HG03139 (cell line): ENCODE measurements at regions not wholly inside any gene's neighbourhood (a gene's known extent, or its start where the extent isn't known, plus 50 kb on each side); places are given as distances from the start of the nearest gene placed in this dataset.

ENCODE experiments used
- ATAC-seq: cut with Tn5 transposase; IDR thresholded peaks from one replicate; pipeline ENCODE4 v1.9.1; 2021; ENCODE audit not compliant: unreplicated experiment

- ATAC-seq: no peak
Observed at GRCh38 chr9:107431461-107431860, 58.1 kb downstream of the KLF4 start.

- no peak for ATAC-seq
Observed at GRCh38 chr9:107430071-107430470, 59.5 kb downstream of the KLF4 start.

- no peak for ATAC-seq
Observed at GRCh38 chr9:107426126-107426525, 63.4 kb downstream of the KLF4 start.

GRCh38 chr9:107425101-107426025 lies 64.2 kb downstream of the KLF4 start:
- ATAC-seq: peak; percentile 84

DNA sequence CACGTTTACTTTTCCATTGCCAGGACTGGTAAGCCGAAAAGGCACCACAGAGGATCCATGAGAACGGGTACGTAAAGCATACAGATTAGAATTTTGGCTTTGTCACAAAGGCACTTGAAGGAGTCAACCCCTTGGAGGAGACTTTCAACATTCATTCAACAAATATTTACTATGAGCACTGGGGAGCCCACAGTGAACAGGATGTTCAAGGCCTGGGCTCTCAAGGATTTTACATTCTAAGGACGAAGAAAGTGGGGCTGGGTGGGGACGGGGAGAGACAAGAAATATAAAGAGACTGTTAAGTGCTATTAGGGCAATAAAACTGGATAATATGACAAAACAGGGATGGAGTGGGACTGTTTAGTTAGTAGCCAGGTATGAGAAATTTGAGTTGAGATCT lies 66.0 kb downstream of the KLF4 start:
- ATAC-seq: no peak

DNA sequence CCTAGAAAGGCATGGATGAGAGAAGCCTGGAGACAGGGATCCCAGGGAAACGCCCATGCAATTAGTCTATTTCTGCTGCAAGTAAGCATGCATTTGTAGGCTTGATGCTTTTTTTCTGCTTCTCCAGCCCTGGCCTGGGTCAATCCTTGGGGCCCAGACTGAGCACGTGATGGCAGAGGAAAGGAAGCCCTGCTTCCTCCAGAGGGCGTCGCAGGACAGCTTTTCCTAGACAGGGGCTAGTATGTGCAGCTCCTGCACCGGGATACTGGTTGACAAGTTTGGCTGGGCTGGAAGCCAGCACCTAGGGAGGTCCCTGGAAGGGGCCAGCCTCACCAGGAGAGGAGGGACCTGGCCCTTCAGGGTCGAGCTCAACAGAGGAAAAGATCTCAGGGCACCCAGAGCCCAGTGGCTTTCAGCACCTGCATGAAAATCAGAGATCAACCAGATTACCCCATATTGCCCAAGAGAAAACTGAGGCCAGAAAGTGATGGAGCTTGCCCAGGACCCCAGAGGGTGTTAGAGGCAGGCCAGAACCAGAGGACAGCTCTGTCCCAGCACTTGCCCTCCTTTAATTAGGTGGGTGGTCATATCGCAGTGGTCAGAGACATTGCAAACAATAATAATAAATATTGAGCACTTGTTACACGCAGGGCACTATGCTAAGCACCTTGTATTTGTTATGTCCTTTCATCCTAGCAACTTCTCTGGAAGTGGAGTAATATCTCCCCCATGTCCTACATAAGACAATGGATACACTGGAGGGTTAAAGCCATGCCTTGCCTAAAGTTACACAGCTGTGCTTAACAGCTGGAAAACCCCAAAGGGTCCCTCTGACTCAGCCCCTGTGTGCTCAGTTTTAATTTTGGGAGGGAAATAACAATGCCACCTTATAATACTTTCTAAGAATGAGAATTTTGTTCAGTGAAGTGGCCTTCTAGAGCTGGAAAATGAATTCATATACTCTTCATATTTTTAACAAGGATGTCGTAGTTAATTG lies 67.1 kb downstream of the KLF4 start:
- peak; percentile 64 for ATAC-seq

GRCh38 chr9:107410420-107410819 lies 79.1 kb downstream of the KLF4 start:
- ATAC-seq: no peak

DNA sequence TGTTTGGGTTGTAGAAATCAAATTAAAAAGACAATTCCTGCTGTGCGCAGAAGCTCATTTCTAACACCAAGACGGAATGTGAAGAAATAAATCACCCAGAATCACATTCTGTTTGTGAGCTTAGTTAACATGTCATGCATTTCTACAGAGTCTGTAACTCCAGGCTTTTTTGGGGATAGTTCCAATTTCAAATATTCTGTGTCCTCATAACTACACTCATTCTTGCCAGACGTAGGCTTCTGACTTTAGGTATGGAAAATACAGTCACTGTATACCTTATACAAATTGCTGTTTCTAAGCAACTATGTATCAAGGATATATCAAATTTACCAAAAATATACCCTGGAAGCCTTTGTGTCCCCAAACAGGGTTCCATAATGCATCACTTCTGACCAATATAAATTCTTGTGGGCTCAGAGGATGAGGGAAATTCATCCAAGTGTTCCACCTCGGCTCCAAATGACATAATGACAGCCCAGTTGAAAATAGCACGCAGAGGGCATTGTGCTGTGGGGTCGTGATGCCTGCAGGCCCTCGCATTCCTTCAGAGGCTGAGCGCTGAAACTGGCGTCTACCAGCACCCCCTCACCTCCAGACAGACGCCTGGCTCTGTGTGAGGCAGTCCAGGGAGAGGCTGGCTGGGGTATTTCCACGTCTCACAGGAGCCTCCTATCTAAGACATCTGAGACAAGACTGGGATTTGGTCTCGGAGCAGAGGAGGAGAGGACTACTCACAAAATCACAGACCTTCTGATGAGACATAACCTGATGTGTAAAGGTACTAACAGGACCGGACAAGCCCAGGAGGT lies 79.8 kb downstream of the KLF4 start:
- no peak for ATAC-seq

DNA sequence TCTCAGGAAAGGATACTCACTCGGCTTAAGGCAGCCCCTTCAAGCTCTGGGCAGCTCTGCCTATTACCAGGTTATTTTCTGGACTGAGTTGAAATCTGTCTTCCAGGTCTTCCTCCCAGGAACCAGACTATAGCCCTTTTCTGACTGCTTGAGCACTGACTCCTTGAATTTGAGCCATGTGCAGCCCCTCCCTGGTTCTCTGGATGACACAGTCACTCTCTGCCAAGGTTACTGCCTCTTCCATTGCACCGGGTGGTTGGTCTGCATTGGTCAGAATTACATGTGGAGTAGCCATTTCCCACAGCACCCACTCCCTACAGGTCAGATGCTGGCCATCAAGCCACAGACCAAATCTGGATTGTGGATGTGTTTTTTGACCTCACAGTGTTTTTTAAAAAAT lies 81.9 kb downstream of the KLF4 start:
- no peak for ATAC-seq

DNA sequence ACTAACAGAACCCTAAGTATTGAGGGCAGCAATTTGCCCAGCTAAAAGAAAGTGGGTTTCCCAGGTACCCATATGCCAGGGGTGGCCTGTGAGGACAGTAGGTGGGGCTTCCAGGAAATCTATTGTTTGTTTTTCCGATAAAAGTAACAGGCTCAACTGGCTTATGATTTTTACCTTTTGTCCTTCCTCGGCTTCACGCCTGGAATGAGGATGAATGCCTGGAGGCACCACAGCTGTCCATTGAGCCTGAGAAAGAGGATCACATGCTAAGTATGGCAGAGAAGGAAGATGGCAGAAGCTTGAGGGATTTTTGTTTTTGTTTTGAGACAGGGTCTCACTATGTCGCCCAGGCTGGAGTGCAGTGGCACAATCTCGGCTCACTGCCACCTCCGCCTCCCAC lies 84.1 kb downstream of the KLF4 start:
- ATAC-seq: no peak

GRCh38 chr9:107404736-107405135 lies 84.8 kb downstream of the KLF4 start:
- no peak for ATAC-seq

GRCh38 chr9:107404161-107404560 lies 85.4 kb downstream of the KLF4 start:
- no peak for ATAC-seq

GRCh38 chr9:107397076-107398044 lies 92.2 kb downstream of the KLF4 start:
- ATAC-seq: no peak

DNA sequence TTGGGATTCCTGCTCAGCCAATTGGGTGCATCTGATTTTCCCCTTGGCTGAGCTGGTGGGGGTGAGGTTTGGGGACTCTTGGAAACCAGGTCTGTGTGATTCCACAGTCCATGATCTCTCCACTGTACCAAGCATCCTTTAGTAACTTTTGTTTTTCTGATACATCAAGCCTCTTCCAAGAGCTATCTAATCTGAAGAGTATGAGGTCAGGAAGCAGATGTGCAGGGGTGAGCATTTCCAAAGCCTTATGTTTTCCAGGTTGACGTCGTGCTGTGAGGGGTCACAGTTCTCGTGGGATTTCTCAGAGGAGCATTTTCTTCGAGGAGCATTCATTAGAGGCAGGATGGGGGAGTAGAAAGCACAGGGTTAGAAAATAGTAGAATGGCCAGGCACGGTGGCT lies 95.3 kb downstream of the KLF4 start:
- no peak for ATAC-seq

- no peak for ATAC-seq
Observed at GRCh38 chr9:107390778-107391177, 98.8 kb downstream of the KLF4 start.

DNA sequence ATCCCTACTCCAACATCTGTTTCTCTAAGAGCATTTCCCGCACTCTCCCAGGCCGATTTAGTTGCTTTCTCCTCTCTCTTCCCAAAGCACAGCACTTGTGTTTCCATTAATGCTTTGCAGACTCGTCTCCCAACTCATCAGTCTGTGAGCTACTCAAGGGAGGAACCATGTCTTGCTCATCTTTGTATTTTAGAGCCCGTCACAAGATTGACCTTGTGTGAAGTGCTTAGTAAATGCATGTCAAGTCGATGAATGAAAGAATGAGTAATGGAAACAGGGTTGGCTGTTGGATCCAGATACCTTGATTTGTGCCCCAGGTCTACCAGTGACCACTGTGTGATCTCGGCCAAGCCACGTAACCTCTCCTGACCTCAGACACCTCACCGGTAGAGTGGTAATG lies 99.3 kb downstream of the KLF4 start:
- no peak for ATAC-seq

GRCh38 chr9:107389617-107390071 lies 99.9 kb downstream of the KLF4 start:
- no peak for ATAC-seq

DNA sequence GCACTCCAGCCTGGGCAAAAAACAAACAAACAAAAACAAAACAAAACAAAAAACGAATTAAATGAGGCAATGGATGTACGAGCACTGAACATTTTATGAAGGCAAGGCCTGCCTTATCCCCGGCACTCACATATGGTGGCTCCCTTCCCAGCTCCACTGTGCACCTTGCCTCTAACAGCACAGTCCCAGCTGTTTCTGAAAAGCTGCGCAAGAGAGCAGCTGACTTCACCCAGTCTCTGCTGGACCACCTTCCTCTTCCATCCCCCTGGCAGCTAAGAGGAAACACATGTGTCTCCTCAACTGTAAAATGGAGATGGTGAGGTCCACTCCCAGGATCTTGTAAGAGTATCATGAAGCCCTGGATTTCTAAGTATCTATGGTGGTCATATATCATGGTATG lies 100.7 kb downstream of the KLF4 start:
- ATAC-seq: no peak

DNA sequence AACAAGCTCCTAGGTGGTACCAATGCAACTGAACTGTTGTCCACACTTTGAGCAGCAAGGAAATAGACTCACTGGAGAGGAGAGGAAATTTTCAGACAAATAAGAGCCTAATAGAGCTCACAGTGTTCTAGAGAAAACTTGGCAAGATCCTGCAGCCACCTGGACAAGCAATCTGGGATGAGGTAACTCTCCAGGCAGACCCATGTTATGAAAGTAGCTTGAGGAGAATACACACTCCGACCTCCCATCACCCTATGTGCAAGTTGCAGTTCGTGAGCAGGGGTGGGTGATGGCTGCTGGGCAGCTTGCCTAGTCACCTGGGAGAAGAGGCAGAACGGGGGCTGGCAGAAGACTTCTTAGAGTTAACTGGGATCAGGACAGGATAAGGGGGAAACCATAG lies 102.2 kb downstream of the KLF4 start:
- no peak for ATAC-seq

- ATAC-seq: no peak
Observed at GRCh38 chr9:107386396-107386795, 103.2 kb downstream of the KLF4 start.
